NCI-H2107 (cell line): ENCODE measurements at regions not wholly inside any gene's neighbourhood (a gene's known extent, or its start where the extent isn't known, plus 50 kb on each side); places are given as distances from the start of the nearest gene placed in this dataset.
"Not testable (repeated sequence)": the region's sequence is repeated elsewhere in the genome, so short reads cannot be mapped to it uniquely, and the experiment has no call there.

Experiments used
- DNase-seq: peaks from one replicate; lab custom pipeline; 2025; lab: John Stamatoyannopoulos, UW

DNA sequence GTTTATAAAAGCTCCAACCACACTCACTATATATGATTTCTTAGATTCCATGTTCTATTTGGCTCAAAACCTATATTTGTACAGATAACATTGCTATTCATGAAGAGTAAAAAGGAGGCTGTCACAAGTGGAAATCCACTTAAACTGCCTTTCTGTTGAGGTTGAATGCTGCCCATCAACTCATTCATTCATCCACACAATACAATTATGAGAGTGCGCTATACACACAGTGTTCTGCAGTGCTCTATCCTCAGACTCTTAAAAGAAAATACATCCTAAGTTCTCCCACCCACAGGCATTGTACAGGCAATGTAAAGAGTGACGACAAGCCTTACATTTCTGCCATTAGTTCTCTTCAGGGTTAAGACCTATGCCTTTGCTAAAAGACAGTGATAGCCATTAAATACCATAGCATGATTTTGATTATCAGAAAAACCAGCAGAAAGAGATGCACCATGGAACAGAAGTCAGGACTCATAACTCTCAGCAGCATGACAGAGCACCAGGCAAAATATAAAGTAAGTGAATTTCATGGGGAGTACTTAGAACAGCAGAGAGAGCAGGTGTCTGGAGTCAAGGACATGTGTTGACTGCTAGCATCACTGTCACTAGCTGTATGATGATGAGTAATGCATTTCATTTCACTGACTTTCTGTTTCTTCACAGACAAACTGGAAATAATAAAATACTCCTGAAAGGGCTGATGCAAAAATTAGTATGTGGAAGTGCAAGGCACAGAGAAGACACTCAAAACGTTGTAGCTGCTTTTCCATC, 218.0 kb downstream of the RBM26 start:
- DNase-seq: no peak

DNA sequence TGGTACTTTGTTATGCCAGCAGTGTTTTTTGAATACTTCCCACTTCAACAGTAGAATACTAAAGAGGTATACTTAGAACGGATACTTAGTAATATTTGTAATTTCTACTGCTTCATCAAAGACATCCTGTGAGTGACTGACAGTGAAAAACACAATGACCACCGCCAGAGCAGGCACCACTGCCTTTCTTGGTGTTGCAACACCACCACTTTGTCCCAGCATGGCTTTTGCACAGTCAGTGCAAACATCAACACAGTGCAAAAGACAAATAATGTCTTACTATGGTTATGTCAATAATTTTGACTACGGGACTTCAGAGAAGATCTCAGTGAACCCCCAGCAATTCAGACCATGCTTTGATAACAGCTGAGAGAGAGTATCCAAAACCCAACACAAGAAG, 220.5 kb downstream of the RBM26 start:
- DNase-seq: no peak

DNA sequence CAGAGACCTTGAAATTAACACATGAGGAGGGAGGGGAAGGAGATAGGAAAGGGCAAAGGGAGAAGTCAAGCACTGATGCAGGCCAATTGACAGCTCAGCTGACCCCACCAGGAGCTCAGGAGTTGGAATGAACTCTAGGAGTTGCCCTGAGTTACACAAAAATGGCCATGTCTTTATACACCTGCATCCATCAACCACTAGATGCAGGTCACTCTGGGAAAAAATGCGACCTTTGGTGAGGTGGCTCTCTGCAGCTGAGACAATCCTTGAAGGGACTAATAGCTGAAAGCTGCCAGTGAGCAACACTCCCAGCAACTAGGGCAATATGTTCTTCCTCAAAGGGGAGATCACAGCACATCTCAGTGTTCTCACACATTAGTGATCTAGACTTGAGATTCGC, 222.8 kb downstream of the RBM26 start:
- no peak for DNase-seq

- not testable (repeated sequence) for DNase-seq
Observed at GRCh38 chr13:79173691-79174090, 232.4 kb downstream of the RBM26 start.

- not testable (repeated sequence) for DNase-seq
Observed at GRCh38 chr13:79172924-79173323, 233.1 kb downstream of the RBM26 start.

DNA sequence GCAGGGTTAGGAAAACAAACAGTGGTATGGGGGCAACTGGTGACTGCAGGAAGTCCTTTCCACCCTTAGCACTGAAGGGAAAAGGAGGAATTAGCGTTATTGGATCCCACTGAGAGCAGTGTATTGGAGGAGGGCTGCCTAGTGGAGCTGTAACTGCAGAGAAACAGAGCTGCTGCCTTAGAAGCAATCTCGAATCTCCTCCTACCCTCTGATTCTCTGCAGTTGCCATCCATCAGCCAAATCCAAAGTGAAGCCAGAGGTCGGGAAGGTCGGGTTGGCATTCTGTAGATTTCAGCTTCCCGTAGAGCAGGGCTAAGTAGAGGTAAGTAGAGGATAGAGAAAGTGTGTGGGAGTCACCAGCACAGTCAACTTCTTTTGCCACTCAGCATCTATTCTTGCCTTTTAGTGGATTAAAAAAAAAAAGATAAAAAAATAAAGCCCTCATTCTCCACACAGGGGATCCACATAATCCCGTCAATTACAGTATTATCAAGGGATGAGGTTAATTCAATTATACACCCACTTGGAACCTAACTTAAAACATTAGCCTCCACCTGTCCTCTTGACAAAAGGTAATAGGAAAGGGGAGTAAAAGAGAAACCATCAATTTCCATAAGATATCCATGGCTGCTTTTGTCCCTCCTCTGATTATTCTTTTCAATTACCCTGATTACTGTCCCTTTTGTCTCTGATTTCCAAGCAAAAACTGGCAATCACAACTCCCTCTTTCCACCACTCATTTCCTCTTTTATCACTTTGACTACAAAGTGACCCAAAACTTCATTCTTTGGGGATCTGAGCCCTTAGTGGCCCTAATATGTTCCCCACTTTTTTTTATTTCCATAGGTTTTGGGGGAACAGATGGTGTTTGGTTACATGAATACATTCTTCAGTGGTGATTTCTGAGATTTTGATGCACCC, 234.7 kb downstream of the RBM26 start:
- DNase-seq: no peak

- DNase-seq: no peak
Observed at GRCh38 chr13:79160818-79161217, 245.2 kb downstream of the RBM26 start.

DNA sequence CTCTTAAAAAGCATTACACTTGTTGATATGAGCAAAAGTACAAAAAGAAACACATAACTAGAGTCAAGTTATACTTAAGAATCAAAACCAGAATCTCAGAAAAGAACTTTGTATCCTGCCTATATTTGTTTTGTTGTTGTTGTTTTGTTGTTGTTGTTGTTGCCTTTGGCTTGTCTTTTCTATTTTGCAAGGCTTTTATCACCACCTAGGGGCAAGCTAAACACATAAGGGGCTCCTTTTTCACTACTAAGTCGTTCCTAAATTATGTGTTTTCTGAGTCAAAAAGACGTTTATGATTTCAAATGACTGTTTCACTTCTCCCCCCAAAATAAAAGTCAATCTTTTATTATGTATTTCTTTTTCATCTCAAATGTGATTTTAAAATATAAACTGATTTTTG, 250.2 kb downstream of the RBM26 start:
- no peak for DNase-seq

GRCh38 chr13:79149210-79149609, 256.8 kb downstream of the RBM26 start:
- no peak for DNase-seq

DNA sequence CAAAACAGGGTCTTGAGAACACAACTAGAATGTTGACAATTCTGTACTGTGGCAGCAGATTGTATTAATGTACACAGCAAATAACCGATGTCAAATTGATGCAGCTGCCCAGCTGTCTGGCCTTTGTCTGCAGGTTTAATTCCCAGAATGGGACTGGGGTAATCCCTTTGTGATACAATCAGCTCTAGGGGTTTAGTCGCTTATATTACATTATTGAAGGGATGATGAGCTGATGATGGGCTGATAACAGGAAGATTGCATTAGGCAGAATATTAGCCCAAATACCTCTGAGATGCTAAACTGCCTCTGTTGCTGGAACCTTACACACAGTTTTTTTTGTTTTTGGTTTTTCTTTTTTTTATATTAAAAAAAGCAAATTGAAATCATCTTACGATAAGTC, 265.0 kb downstream of the RBM26 start:
- no peak for DNase-seq

- DNase-seq: no peak
Observed at GRCh38 chr13:79128158-79128557, 277.9 kb downstream of the RBM26 start.

DNA sequence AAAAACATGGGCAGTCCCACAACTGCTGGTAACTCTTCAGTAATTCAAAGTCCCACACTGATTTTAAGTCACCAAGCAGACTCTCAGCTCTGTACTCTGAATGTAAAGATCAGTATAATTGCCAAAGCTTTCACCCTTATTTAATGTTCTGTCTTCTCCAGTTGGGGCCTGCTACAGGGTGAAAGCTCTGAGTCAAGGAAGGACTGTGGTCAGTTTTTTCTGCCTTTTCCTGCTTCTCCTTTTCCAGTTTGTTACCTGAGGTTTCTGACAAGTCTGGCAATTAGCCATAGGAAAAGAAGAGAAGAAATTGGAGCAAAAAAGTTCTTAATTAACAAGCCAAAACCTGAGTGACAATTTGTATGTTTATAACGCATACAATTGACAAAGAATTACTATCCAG, 279.3 kb downstream of the RBM26 start:
- DNase-seq: no peak

DNA sequence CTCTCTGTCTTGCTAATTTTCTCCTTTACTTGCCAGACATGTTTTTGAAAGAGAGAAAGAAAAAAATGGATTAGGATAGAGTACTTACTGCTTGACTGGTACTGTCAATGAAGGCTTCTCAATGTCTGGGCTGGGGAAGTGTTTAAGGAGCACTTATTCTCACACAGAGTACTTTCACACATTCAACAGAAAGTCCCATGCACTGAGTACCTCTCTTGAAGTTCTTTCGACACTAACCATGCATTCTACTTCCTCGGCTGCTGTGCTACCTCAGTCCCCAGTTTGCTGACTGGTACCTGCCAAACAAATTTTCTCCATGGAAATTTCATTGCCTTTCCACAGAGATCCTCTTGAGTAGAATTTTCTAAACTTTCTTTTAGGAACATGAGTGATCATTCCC, 281.9 kb downstream of the RBM26 start:
- DNase-seq: no peak

DNA sequence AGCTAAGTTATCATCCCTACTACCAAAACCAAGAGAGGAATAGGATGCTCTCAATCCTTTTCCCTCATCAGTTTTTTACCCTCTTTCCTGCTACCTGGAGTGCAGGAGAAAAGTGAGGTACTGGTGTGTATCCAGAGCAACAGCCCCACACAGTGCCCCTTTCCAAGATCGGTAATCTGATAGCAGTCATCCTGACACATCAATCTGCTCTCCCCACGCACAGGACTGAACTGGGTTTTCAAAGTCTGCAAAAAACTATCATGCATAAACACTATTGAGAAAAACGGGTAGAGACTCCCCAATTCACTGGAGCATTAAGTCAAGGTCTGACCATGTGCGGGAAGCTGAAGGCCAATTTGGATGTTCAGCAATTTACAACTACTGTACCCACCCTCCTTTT, 284.8 kb downstream of the RBM26 start:
- no peak for DNase-seq

GRCh38 chr13:79119578-79120107, 286.4 kb downstream of the RBM26 start:
- no peak for DNase-seq

GRCh38 chr13:79112016-79112415, 294.0 kb downstream of the RBM26 start:
- no peak for DNase-seq

- peak; percentile 10 for DNase-seq
Observed at GRCh38 chr13:79108914-79109643, 297.0 kb downstream of the RBM26 start.

- DNase-seq: no peak
Observed at GRCh38 chr13:79098596-79098995, 307.5 kb downstream of the RBM26 start.

- DNase-seq: no peak
Observed at GRCh38 chr13:79097201-79097600, 308.9 kb downstream of the RBM26 start.

DNA sequence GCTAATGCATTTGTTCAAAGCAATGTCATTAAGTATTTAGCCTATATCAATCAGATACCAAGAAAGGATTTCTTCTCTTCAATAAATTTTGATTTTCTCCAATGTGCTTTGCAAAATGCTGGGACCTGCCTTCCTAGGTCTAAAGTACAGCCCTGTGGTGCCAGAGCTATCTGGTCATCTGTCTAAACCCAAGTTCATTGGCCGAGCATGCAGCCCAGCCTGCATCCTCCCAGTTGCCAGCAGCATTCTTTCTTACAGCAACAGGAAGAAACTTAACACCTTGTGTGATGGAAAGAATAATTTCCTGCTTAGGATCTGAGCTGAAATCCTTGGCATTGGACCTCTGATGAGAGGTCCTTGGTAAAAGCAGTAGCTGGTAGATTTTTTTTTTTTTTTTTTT, 310.0 kb downstream of the RBM26 start:
- DNase-seq: no peak

- DNase-seq: no peak
Observed at GRCh38 chr13:79090552-79091124, 315.4 kb downstream of the RBM26 start.
